GM23338 (cell line): ENCODE measurements at regions not wholly inside any gene's neighbourhood (a gene's known extent, or its start where the extent isn't known, plus 50 kb on each side); places are given as distances from the start of the nearest gene placed in this dataset.
A peak's percentile ranks its signal among the peaks of the same experiment; 100 is the strongest.

Experiments used
- ATAC-seq: fragments of 200-7000 bp; cut with Tn5 transposase; 3 replicates; pipeline ENCODE4 v1.9.1; 2020
- DNase-seq: peaks from one replicate; pipeline ENCODE4 v3.0.0-alpha.2; 2015; ENCODE audit warnings: low spot score
- H2AFZ ChIP-seq: fragments of 200-600 bp; sonication (generic); 2 replicates; pipeline ENCODE4 v1.8.0; 2016; ENCODE audit warnings: antibody characterized with exemption, mild to moderate bottlenecking, moderate library complexity
- H3F3A ChIP-seq: fragments of 200-600 bp; sonication (generic); replicated peaks from 2 replicates; pipeline ENCODE4 v1.8.0; 2017; ENCODE audit warnings: antibody characterized with exemption, mixed run types, low read depth
- H3K27ac ChIP-seq: fragments of 200-600 bp; sonication (generic); 2 replicates; pipeline ENCODE4 v1.6.1; 2016; ENCODE audit warnings: low read depth
- H3K27me3 ChIP-seq: fragments of 200-600 bp; sonication (generic); 2 replicates; pipeline ENCODE4 v1.8.0; 2016; ENCODE audit warnings: mild to moderate bottlenecking, mixed run types, moderate library complexity; ENCODE audit not compliant: insufficient read depth
- H3K36me3 ChIP-seq: fragments of 200-600 bp; sonication (generic); 2 replicates; pipeline ENCODE4 v1.8.0; 2016; ENCODE audit warnings: mild to moderate bottlenecking; ENCODE audit not compliant: insufficient read depth
- H3K4me1 ChIP-seq: fragments of 200-600 bp; sonication (generic); 2 replicates; pipeline ENCODE4 v1.8.0; 2016; ENCODE audit warnings: mild to moderate bottlenecking, moderate library complexity; ENCODE audit not compliant: insufficient read depth
- H3K4me2 ChIP-seq: fragments of 200-600 bp; sonication (generic); 2 replicates; pipeline ENCODE4 v1.7.1; 2017; ENCODE audit warnings: mixed run types
- H3K4me3 ChIP-seq: fragments of 200-600 bp; sonication (generic); 2 replicates; pipeline ENCODE4 v1.6.1; 2016; ENCODE audit warnings: mixed run types
- H3K79me2 ChIP-seq: fragments of 200-600 bp; sonication (generic); replicated peaks from 2 replicates; pipeline ENCODE4 v1.8.0; 2017; ENCODE audit warnings: mild to moderate bottlenecking; ENCODE audit not compliant: insufficient read depth
- H3K9me2 ChIP-seq: fragments of 200-600 bp; sonication (generic); 2 replicates; pipeline ENCODE4 v1.8.0; 2017; ENCODE audit not compliant: insufficient read depth
- H4K20me1 ChIP-seq: fragments of 200-600 bp; sonication (generic); replicated peaks from 2 replicates; pipeline ENCODE4 v1.8.0; 2017; ENCODE audit warnings: mild to moderate bottlenecking; ENCODE audit not compliant: insufficient read depth
- H3K27ac Mint-ChIP-seq: 2 replicates; pipeline ENCODE4 v1.8.0; 2020; ENCODE audit warnings: inconsistent platforms, mild to moderate bottlenecking, moderate library complexity, mixed read lengths
- H3K27me3 Mint-ChIP-seq: 3 replicates; pipeline ENCODE4 v1.8.0; 2022; ENCODE audit warnings: low read depth, mild to moderate bottlenecking, moderate library complexity, mixed read lengths, inconsistent platforms; ENCODE audit not compliant: insufficient read depth, poor library complexity
- H3K36me3 Mint-ChIP-seq: 3 replicates; pipeline ENCODE4 v1.8.0; 2021; ENCODE audit warnings: low read depth, mild to moderate bottlenecking, inconsistent platforms, moderate library complexity, mixed read lengths
- H3K4me1 Mint-ChIP-seq: 3 replicates; pipeline ENCODE4 v1.8.0; 2020; ENCODE audit warnings: mild to moderate bottlenecking, inconsistent platforms, mixed read lengths
- H3K4me3 Mint-ChIP-seq: 3 replicates; pipeline ENCODE4 v1.8.0; 2021; ENCODE audit warnings: moderate library complexity, mild to moderate bottlenecking, inconsistent platforms, mixed read lengths
- H3K9me3 Mint-ChIP-seq: 3 replicates; pipeline ENCODE4 v1.8.0; 2020; ENCODE audit warnings: moderate library complexity, mild to moderate bottlenecking, inconsistent platforms, mixed read lengths
- CREB1 ChIP-seq: fragments of 250-450 bp; sonication (Bioruptor Pico); IDR thresholded peaks from 2 replicates; pipeline ENCODE4 v1.5.0; 2020; ENCODE audit warnings: low read depth, mild to moderate bottlenecking, moderate library complexity
- CTCF ChIP-seq, 2 experiments: fragments of 200-600 bp in 1 of 2; sonication (generic) in 1 of 2; conservative IDR thresholded peaks; 2 replicates each; pipeline versions ENCODE4 v1.5.1 to v1.6.1; 2016 to 2017; ENCODE audit warnings: antibody characterized with exemption in 2 of 2, low read depth in 2 of 2, mild to moderate bottlenecking in 2 of 2, moderate library complexity in 1 of 2
- EZH2 ChIP-seq: fragments of 200-600 bp; sonication (generic); IDR thresholded peaks from one replicate; pipeline ENCODE4 v1.8.0; 2017; ENCODE audit warnings: antibody characterized with exemption, mild to moderate bottlenecking, low read depth; ENCODE audit not compliant: unreplicated experiment
- EZH2phosphoT487 ChIP-seq: fragments of 200-600 bp; sonication (generic); IDR thresholded peaks from one replicate; pipeline ENCODE4 v1.8.1; 2018; ENCODE audit warnings: antibody characterized with exemption; ENCODE audit not compliant: unreplicated experiment
- JUNB ChIP-seq: IDR thresholded peaks from one replicate; pipeline ENCODE4 v1.6.1; 2016; ENCODE audit warnings: antibody characterized with exemption; ENCODE audit not compliant: unreplicated experiment
- NANOG ChIP-seq: IDR thresholded peaks from 2 replicates; pipeline ENCODE4 v1.6.1; 2016; ENCODE audit warnings: antibody characterized with exemption, borderline replicate concordance
- POLR2AphosphoS5 ChIP-seq: IDR thresholded peaks from 2 replicates; pipeline ENCODE4 v1.6.1; 2016; ENCODE audit warnings: antibody characterized with exemption, low read depth
- STAT1 ChIP-seq: IDR thresholded peaks from one replicate; pipeline ENCODE4 v1.6.1; 2016; ENCODE audit warnings: antibody characterized with exemption; ENCODE audit not compliant: unreplicated experiment
- ZNF114 ChIP-seq: fragments of 250-450 bp; sonication (Bioruptor Pico); IDR thresholded peaks from 2 replicates; pipeline ENCODE4 v1.5.0; 2020; ENCODE audit warnings: mild to moderate bottlenecking, moderate library complexity
- ZNF331 ChIP-seq: fragments of 250-450 bp; sonication (Bioruptor Pico); IDR thresholded peaks from 2 replicates; pipeline ENCODE4 v1.5.0; 2020; ENCODE audit warnings: low read depth, mild to moderate bottlenecking, moderate library complexity
- ZNF462 ChIP-seq: fragments of 250-450 bp; sonication (Bioruptor Pico); IDR thresholded peaks from 2 replicates; pipeline ENCODE4 v1.5.0; 2020; ENCODE audit warnings: mild to moderate bottlenecking, moderate library complexity
- TF ChIP-seq, protein P1 (sequence below): IDR thresholded peaks from one replicate; pipeline ENCODE4 v1.6.1; 2018; ENCODE audit warnings: antibody characterized with exemption; ENCODE audit not compliant: unreplicated experiment
- TF ChIP-seq, protein P2 (sequence below): IDR thresholded peaks from 2 replicates; pipeline ENCODE4 v1.6.1; 2016; ENCODE audit warnings: antibody characterized with exemption

DNA sequence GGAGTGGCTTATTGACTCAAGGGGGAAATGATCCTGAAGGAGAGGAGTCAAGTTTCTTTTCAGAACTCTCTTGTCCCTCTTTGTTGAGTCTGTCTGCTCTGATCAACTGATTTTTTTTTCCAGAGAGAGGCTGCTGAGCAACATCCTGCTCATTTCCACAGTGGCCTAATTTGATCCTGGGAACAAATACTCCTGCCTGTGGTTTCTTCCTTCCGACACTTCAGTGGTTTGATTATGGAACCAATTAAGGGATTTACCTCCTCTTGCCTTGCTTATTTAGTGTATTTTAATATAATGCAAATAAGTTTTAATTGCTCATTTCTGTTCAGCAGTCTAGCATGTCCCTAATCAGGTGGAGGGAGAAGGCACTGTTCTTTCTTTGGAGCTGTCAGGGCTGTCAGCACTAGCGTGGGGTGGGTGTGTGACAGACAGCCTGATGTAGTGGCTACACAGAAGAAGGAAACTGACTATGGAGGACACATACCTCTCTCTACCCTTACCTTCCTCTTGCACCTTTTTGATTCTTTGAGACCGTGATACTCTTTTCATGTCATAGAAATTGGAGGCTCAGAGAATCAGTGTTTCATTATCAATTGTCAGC lies 344.9 kb upstream of the STXBP6 start:
- Histone ChIP-seq H3K27me3 (no peaks in the 10 kb centered on the region), H3F3A (no peaks in the 10 kb centered on the region), H3K27ac (no peak overlapping the region), H4K20me1 (no peaks in the 10 kb centered on the region), H3K4me2 (peak overlapping the region; percentile 28; the same call in 1 of the 2 replicates), H3K4me3 (no peak overlapping the region), H3K79me2 (no peaks in the 10 kb centered on the region), H3K4me1 (peaks cover 13% of the 10 kb centered on the region), H3K36me3 (no peaks in the 10 kb centered on the region), H3K9me2 (no peaks in the 10 kb centered on the region), H2AFZ (peak overlapping the region; percentile 90)
- peaks cover 4% of the 10 kb centered on the region for H3K27me3 Mint-ChIP-seq
- ATAC-seq (no peak), DNase-seq (no peak)
- TF ChIP-seq ZNF331 (CRISPR knock-in tag) (no peak), EZH2 (no peak), JUNB (no peak), STAT1 (no peak), POLR2AphosphoS5 (no peak), CTCF (conservative IDR thresholded peaks at IDR 0.05; ENCODE audit: low read depth in 2 of 2) (no peak), ZNF114 (CRISPR knock-in tag) (no peak), EZH2phosphoT487 (no peak), NANOG (no peak), CREB1 (CRISPR knock-in tag) (no peak), ZNF462 (CRISPR knock-in tag) (no peak)
- TF ChIP-seq, protein P1, sequence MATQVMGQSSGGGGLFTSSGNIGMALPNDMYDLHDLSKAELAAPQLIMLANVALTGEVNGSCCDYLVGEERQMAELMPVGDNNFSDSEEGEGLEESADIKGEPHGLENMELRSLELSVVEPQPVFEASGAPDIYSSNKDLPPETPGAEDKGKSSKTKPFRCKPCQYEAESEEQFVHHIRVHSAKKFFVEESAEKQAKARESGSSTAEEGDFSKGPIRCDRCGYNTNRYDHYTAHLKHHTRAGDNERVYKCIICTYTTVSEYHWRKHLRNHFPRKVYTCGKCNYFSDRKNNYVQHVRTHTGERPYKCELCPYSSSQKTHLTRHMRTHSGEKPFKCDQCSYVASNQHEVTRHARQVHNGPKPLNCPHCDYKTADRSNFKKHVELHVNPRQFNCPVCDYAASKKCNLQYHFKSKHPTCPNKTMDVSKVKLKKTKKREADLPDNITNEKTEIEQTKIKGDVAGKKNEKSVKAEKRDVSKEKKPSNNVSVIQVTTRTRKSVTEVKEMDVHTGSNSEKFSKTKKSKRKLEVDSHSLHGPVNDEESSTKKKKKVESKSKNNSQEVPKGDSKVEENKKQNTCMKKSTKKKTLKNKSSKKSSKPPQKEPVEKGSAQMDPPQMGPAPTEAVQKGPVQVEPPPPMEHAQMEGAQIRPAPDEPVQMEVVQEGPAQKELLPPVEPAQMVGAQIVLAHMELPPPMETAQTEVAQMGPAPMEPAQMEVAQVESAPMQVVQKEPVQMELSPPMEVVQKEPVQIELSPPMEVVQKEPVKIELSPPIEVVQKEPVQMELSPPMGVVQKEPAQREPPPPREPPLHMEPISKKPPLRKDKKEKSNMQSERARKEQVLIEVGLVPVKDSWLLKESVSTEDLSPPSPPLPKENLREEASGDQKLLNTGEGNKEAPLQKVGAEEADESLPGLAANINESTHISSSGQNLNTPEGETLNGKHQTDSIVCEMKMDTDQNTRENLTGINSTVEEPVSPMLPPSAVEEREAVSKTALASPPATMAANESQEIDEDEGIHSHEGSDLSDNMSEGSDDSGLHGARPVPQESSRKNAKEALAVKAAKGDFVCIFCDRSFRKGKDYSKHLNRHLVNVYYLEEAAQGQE = no peak
- TF ChIP-seq, protein P2, sequence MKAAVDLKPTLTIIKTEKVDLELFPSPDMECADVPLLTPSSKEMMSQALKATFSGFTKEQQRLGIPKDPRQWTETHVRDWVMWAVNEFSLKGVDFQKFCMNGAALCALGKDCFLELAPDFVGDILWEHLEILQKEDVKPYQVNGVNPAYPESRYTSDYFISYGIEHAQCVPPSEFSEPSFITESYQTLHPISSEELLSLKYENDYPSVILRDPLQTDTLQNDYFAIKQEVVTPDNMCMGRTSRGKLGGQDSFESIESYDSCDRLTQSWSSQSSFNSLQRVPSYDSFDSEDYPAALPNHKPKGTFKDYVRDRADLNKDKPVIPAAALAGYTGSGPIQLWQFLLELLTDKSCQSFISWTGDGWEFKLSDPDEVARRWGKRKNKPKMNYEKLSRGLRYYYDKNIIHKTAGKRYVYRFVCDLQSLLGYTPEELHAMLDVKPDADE = no peak
- H3K27ac Mint-ChIP-seq = no peak overlapping the region
- no peak overlapping the region for H3K4me3 Mint-ChIP-seq
- no peaks in the 10 kb centered on the region for H3K9me3 Mint-ChIP-seq
- no peaks in the 10 kb centered on the region for H3K36me3 Mint-ChIP-seq
- H3K4me1 Mint-ChIP-seq = peaks cover 16% of the 10 kb centered on the region; the same call in 2 of the 3 replicates
